Small intestine (tissue), 7 donors: ENCODE measurements at regions not wholly inside any gene's neighbourhood (a gene's known extent, or its start where the extent isn't known, plus 50 kb on each side); places are given as distances from the start of the nearest gene placed in this dataset.
A peak's percentile ranks its signal among the peaks of the same experiment; 100 is the strongest.
"Not testable (repeated sequence)": the region's sequence is repeated elsewhere in the genome, so short reads cannot be mapped to it uniquely, and the experiment has no call there.

Experiments used
- DNase-seq, 2 donors: peaks; one replicate each; pipeline versions ENCODE4 v3.0.0 to v3.0.0-alpha.2; 2013
- FAIRE-seq: peaks from 2 replicates; lab custom pipeline; 2012; peaks lifted over from hg19 to GRCh38; lab: Jason Lieb, UNC
- H3K27ac ChIP-seq, 3 donors: one replicate each; pipeline ENCODE4 v1.5.1; 2013; ENCODE audit warnings: low read length in 2 of 3, mild to moderate bottlenecking in 2 of 3, control low read depth in 1 of 3, inconsistent platforms in 1 of 3, low read depth in 1 of 3, moderate library complexity in 1 of 3
- H3K27me3 ChIP-seq, 3 donors: one replicate each; pipeline ENCODE4 v1.6.1; 2013; ENCODE audit warnings: low read length in 3 of 3, inconsistent platforms in 1 of 3; ENCODE audit not compliant: control insufficient read depth in 3 of 3, insufficient read depth in 3 of 3
- H3K36me3 ChIP-seq, 3 donors: one replicate each; pipeline ENCODE4 v1.6.1; 2013; ENCODE audit warnings: low read length in 3 of 3, inconsistent platforms in 1 of 3, low read depth in 1 of 3, mild to moderate bottlenecking in 1 of 3, moderate library complexity in 1 of 3; ENCODE audit not compliant: control insufficient read depth in 3 of 3, insufficient read depth in 2 of 3
- H3K4me1 ChIP-seq, 3 donors: one replicate each; pipeline ENCODE4 v1.6.1; 2013; ENCODE audit warnings: low read length in 2 of 3, inconsistent platforms in 1 of 3, low read depth in 1 of 3, mild to moderate bottlenecking in 1 of 3, moderate library complexity in 1 of 3; ENCODE audit not compliant: control insufficient read depth in 3 of 3, insufficient read depth in 2 of 3
- H3K4me3 ChIP-seq, 3 donors: one replicate each; pipeline ENCODE4 v1.5.1; 2013; ENCODE audit warnings: low read length in 3 of 3, control low read depth in 1 of 3, inconsistent platforms in 1 of 3, low read depth in 1 of 3, mild to moderate bottlenecking in 1 of 3, moderate library complexity in 1 of 3
- H3K9me3 ChIP-seq, 2 donors: one replicate each; pipeline ENCODE4 v1.6.1; 2013; ENCODE audit warnings: low read depth in 1 of 2, low read length in 1 of 2; ENCODE audit not compliant: control insufficient read depth in 2 of 2, insufficient read depth in 1 of 2
- WGBS, 3 donors: extraction: QIAGEN DNeasy Blood & Tissue Kit; methylation state at CpG; one replicate each; pipeline ENCODE4 v1.1.7; 2013; 5-methylcytosine and 5-hydroxymethylcytosine counted together
- donor health status: healthy with polysubstance abuse.
- donor health status: control.
- donor health status: control.
- donor health status: Bipolar disorder and iron deficiency.
- donor health status: healthy.

DNA sequence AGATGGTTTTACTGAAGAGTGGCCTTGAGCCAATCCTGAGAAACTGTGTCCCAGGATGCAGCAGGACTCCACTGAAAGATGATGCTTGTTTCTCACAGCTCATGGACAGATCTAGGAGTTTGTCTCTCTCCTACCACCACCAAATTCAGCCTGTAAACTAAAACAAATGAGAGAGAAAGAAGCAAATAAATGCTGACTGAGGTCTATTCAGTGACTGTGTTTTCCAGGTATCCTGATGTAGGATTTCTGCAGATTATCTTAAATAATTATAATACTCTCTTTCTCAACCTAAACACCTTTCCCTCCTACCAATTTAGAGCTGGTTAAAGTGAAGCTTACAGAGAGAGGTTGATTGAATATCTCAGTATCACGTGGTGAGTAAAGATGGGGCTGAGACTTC lies 599.6 kb upstream of the LCORL start:
- Histone ChIP-seq H3K36me3 (no peaks in the 10 kb centered on the region), H3K4me1 (no peaks in the 10 kb centered on the region), H3K9me3 (no peaks in the 10 kb centered on the region), H3K27ac (no peak overlapping the region), H3K4me3 (no peak overlapping the region), H3K27me3 (no peaks in the 10 kb centered on the region)
- FAIRE-seq (no peak), DNase-seq (no peak)
- 69 to 77% (median 72%) methylated on average over 1 of the region's 1 CpG for WGBS, 3 donors

GRCh38 chr4:18616720-18617119 lies 595.2 kb upstream of the LCORL start:
- Histone ChIP-seq H3K36me3 (no peaks in the 10 kb centered on the region), H3K4me3 (no peak overlapping the region), H3K27me3 (no peaks in the 10 kb centered on the region), H3K27ac (no peak overlapping the region), H3K4me1 (no peaks in the 10 kb centered on the region), H3K9me3 (no peaks in the 10 kb centered on the region)
- FAIRE-seq (no peak), DNase-seq (peak in 1 of 2 donors; percentile 11)
- 50 to 74% (median 62%) methylated on average over 6 of the region's 6 CpGs for WGBS, 3 donors

GRCh38 chr4:18611026-18611425 lies 589.5 kb upstream of the LCORL start:
- no peak overlapping the region for H3K27ac ChIP-seq
- no peak for FAIRE-seq
- H3K4me1 ChIP-seq, result no peaks in the 10 kb centered on the region
- H3K27me3 ChIP-seq, result peaks cover 0 to 2% (median 0%) of the 10 kb centered on the region in 3 donors
- no peaks in the 10 kb centered on the region for H3K9me3 ChIP-seq
- no peaks in the 10 kb centered on the region for H3K36me3 ChIP-seq
- no peak for DNase-seq
- no peak overlapping the region for H3K4me3 ChIP-seq
- 70 to 80% (median 78%) methylated on average over 2 of the region's 2 CpGs for WGBS, 3 donors

DNA sequence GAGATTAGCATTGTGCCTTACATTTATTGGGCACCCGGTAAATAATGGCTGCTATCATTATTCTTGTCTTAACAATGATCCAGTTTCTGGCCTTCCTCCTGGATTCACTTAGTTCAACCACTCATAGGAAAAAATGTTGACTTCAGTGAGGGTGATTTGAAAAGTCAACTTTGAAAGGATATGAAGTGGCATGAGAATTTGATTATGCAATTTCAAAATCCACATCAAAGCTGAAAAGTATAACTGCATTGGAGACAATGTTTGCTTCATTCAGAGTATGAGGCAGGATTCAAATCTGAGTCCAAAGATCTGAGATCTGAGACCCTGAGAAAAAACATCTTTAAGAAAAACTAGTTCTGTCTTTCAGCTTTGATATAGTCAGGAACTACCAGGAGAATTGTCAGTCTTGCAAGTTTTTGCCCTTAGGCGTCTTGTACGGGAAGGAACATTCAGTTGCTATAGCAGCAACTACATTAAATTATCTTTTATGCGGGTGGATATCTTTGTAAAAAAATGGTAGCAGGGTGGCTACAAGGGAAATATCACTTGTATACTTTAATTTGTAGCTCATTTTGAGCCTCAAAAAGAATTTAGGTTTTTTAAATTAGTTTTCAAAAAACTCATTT lies 587.5 kb upstream of the LCORL start:
- Histone ChIP-seq H3K36me3 (no peaks in the 10 kb centered on the region), H3K27ac (no peak overlapping the region), H3K9me3 (no peaks in the 10 kb centered on the region), H3K4me1 (no peaks in the 10 kb centered on the region), H3K27me3 (peaks cover 0 to 2% (median 0%) of the 10 kb centered on the region in 3 donors), H3K4me3 (no peak overlapping the region)
- DNase-seq, result no peak
- FAIRE-seq, result no peak
- 74 to 87% (median 78%) methylated on average over 4 of the region's 4 CpGs for WGBS, 3 donors

DNA sequence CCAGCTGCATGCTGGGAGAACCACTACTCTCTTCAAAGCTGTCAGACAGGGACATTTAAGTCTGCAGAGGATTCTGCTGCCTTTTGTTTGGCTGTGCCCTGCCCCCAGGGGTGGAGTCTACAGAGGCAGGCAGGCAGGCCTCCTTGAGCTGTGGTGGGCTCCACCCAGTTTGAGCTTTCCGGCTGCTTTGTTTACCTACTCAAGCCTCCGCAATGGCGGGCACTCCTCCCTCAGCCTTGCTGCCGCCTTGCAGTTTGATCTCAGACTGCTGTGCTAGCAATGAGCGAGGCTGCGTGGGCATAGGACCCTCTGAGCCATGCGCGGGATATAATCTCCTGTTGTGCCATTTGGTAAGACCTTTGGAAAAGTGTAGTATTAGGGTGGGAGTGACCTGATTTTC lies 581.1 kb upstream of the LCORL start:
- not testable (repeated sequence) for H3K9me3 ChIP-seq, H3K36me3 ChIP-seq, H3K27ac ChIP-seq, H3K4me3 ChIP-seq, H3K4me1 ChIP-seq, DNase-seq, H3K27me3 ChIP-seq, FAIRE-seq
- WGBS, 3 donors, result 87 to 89% (median 88%) methylated on average over 8 of the region's 8 CpGs

GRCh38 chr4:18593297-18594002 lies 571.9 kb upstream of the LCORL start:
- Histone ChIP-seq H3K4me3 (no peak overlapping the region), H3K27ac (no peak overlapping the region), H3K27me3 (peaks cover 0 to 2% (median 0%) of the 10 kb centered on the region in 3 donors), H3K9me3 (no peaks in the 10 kb centered on the region), H3K36me3 (no peaks in the 10 kb centered on the region), H3K4me1 (no peaks in the 10 kb centered on the region)
- DNase-seq, result peak; percentile 75 to 79
- 2 to 4% (median 3%) methylated on average over 12 of the region's 12 CpGs for WGBS, 3 donors
- FAIRE-seq, result no peak

DNA sequence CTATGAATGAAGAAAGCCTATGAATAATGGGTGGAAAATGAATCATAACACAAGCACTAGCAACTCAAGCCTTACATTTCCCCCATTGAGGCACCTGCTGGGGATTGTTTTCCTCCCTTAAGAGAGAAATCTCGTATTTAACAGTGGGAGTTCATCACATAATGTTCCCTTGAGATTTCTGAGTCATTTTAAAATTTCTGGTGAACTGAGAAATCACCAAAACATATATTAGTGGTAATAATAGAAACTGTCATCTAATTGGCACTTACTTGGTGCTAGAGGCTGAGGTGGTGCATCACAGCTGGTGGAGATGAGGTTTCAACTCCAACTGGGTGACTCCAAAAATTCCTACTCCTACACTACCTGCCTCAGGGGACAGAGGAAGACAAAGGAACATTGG lies 561.3 kb upstream of the LCORL start:
- no peak for FAIRE-seq
- H3K36me3 ChIP-seq, result peaks cover 0 to 2% (median 0%) of the 10 kb centered on the region in 3 donors
- no peak overlapping the region for H3K4me3 ChIP-seq
- DNase-seq, result no peak
- H3K27ac ChIP-seq, result no peak overlapping the region
- peaks cover 0 to 1% (median 0%) of the 10 kb centered on the region in 3 donors for H3K27me3 ChIP-seq
- 45 to 71% (median 56%) methylated on average over 1 of the region's 1 CpG for WGBS, 3 donors
- no peaks in the 10 kb centered on the region for H3K9me3 ChIP-seq
- no peaks in the 10 kb centered on the region for H3K4me1 ChIP-seq

DNA sequence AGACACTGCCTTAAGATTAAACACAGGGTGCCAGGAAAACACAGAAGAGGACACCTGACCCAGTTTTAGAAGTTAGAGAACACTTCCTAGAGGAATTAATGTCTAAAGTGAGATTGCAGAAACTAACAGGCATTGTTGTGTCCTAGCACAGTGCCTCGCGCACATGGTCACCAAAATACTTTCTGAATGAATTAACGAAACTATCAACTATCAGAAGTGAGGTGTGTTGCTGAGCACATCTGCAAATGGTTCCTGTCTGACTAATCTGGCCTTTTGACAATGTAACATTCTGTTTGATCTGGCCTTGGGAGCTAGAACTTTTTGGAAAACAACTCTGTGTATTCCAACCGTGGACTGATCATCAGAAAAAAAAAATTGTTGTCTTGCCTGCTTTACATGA lies 556.8 kb upstream of the LCORL start:
- H3K4me3 ChIP-seq, result no peak overlapping the region
- H3K27ac ChIP-seq, result no peak overlapping the region
- FAIRE-seq (no peak), DNase-seq (no peak)
- WGBS, 3 donors, result 66 to 78% (median 73%) methylated on average over 4 of the region's 4 CpGs
- peaks cover 0 to 2% (median 0%) of the 10 kb centered on the region in 3 donors for H3K36me3 ChIP-seq
- H3K27me3 ChIP-seq, result peaks cover 0 to 1% (median 0%) of the 10 kb centered on the region in 3 donors
- H3K9me3 ChIP-seq, result no peaks in the 10 kb centered on the region
- H3K4me1 ChIP-seq, result no peaks in the 10 kb centered on the region
